WTC11 (cell line): ENCODE measurements at regions not wholly inside any gene's neighbourhood (a gene's known extent, or its start where the extent isn't known, plus 50 kb on each side); places are given as distances from the start of the nearest gene placed in this dataset.

Experiments used
- IRF1 ChIP-seq: sonication (generic); formaldehyde crosslinking; IDR thresholded peaks from 2 replicates; pipeline ENCODE4 v1.8.0; 2023; ENCODE audit warnings: missing genetic modification reagents
- NFYB ChIP-seq: sonication (generic); formaldehyde crosslinking; conservative IDR thresholded peaks from 2 replicates; pipeline ENCODE4 v1.8.0; 2022; ENCODE audit warnings: low read depth, missing genetic modification reagents
- TF ChIP-seq, protein P1 (sequence below): sonication (generic); formaldehyde crosslinking; IDR thresholded peaks from 2 replicates; pipeline ENCODE4 v1.8.1; 2023; ENCODE audit warnings: mild to moderate bottlenecking, missing genetic modification reagents, moderate library complexity

DNA sequence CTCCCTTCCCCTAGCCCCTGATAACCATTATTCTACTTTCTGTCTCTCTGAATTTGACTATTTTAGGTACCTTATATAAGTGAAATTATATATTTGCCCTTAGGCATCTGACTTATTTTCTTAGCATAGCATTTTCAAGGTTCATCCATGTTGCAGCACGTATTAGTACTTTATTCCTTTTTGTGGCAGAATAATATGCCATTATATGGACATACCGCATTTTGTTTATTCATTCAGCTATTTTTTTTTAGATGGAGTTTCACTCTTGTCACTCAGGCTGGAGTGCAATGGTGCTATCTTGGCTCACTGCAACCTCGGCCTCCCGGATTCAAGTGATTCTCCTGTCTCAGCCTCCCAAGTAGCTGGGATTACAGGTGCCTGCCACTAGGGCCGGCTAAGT is 326.2 kb upstream of the PLXNA2 start:
- TF ChIP-seq IRF1 = no peak
- TF ChIP-seq, protein P1, sequence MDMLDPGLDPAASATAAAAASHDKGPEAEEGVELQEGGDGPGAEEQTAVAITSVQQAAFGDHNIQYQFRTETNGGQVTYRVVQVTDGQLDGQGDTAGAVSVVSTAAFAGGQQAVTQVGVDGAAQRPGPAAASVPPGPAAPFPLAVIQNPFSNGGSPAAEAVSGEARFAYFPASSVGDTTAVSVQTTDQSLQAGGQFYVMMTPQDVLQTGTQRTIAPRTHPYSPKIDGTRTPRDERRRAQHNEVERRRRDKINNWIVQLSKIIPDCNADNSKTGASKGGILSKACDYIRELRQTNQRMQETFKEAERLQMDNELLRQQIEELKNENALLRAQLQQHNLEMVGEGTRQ (CRISPR knock-in tag) = no peak
- no peak for TF ChIP-seq NFYB
